Coronary artery (tissue), 2 donors: ENCODE measurements at regions not wholly inside any gene's neighbourhood (a gene's known extent, or its start where the extent isn't known, plus 50 kb on each side); places are given as distances from the start of the nearest gene placed in this dataset.

Experiments
- DNase-seq: peaks from one replicate; pipeline ENCODE4 v3.0.0-alpha.2; 2017; ENCODE audit warnings: low spot score
- H3K27ac ChIP-seq, 2 donors: fragments of 200-600 bp; sonication (generic); one replicate each; pipeline ENCODE4 v1.5.1; 2016 to 2019
- H3K4me3 ChIP-seq: fragments of 200-600 bp; sonication (generic); 2 replicates; pipeline ENCODE4 v1.5.1; 2016; ENCODE audit warnings: mild to moderate bottlenecking, moderate library complexity
- CTCF ChIP-seq: fragments of 200-600 bp; sonication (generic); IDR thresholded peaks from one replicate; pipeline ENCODE4 v1.5.1; 2019; ENCODE audit warnings: antibody characterized with exemption

- TF ChIP-seq CTCF: no peak
- H3K27ac ChIP-seq: no peak overlapping the region
- H3K4me3 ChIP-seq: no peak overlapping the region
- DNase-seq: peak; percentile 63
Observed at GRCh38 chr20:58092871-58093270, 135.6 kb downstream of the ANKRD60 start.

- H3K4me3 ChIP-seq: no peak overlapping the region
- no peak overlapping the region for H3K27ac ChIP-seq
- peak; percentile 17 for DNase-seq
- no peak for TF ChIP-seq CTCF
Observed at GRCh38 chr20:58092353-58092752, 136.1 kb downstream of the ANKRD60 start.

GRCh38 chr20:58091810-58092209, 136.6 kb downstream of the ANKRD60 start:
- Histone ChIP-seq H3K27ac (no peak overlapping the region), H3K4me3 (no peak overlapping the region)
- peak; percentile 4 for DNase-seq
- no peak for TF ChIP-seq CTCF

DNA sequence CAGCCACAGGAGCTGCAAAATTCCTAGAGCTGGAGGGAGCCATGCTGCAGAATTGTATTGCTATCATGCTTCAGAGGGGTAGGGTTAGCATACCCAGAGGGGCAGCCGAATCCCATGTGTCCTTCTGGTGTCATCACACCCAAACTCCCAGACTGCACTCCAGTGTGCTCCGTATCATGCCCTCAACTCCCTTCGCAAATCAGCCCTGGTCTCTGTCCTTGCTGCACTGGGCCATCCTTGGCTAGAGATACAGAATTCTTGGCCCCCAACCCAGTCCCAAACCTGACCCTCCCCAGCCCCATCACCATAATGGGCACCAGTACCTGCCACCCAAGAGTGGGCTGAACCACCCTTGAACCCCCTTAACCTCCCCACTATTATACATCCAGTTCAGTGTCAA, 138.3 kb downstream of the ANKRD60 start:
- Histone ChIP-seq H3K27ac (no peak overlapping the region), H3K4me3 (no peak overlapping the region)
- peak; percentile 14 for DNase-seq
- no peak for TF ChIP-seq CTCF

DNA sequence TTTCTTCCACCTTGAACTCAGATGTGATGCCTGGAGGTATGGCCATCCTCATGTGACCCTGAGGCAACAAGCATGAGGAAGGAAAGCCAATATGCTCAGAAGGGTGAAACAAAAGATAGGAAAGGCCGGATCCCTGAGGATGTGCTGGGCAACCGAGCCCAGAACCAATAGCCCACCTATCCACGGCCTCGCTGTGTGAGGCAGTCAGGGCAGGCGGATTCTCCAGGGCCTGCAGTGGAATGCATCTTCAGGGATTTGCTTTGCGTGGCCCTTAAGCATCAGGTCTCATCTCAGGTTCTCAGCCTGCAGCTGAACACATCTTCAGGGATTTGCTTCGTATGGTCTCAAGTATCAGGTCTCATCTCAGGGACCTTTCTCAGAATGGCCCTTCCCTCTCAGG, 139.8 kb downstream of the ANKRD60 start:
- no peak overlapping the region for H3K4me3 ChIP-seq
- DNase-seq: peak; percentile 28
- no peak for TF ChIP-seq CTCF
- no peak overlapping the region for H3K27ac ChIP-seq

- no peak overlapping the region for H3K27ac ChIP-seq
- TF ChIP-seq CTCF: no peak
- no peak overlapping the region for H3K4me3 ChIP-seq
- DNase-seq: peak; percentile 11
Observed at GRCh38 chr20:58088105-58088504, 140.3 kb downstream of the ANKRD60 start.

DNA sequence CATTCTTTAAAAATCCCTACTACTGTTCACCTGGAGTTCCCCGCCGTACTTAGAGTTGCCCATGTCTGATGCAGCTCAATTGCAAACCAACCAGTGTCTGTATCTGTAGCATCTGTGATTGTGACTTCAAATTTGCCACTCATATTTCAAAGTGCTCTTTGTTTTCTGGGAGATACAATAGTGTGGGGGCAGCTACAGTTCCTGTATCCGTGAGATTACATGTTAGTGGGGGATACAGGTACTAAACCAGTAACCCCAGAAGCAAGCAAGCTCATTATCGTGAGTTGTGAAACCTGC, 140.9 kb downstream of the ANKRD60 start:
- DNase-seq: no peak
- no peak overlapping the region for H3K4me3 ChIP-seq
- no peak overlapping the region for H3K27ac ChIP-seq
- TF ChIP-seq CTCF: no peak
